Skeletal muscle tissue (tissue), 3 donors: ENCODE measurements at regions not wholly inside any gene's neighbourhood (a gene's known extent, or its start where the extent isn't known, plus 50 kb on each side); places are given as distances from the start of the nearest gene placed in this dataset.
"Not testable (repeated sequence)": the region's sequence is repeated elsewhere in the genome, so short reads cannot be mapped to it uniquely, and the experiment has no call there.

ENCODE experiments used
- H3K27ac ChIP-seq: one replicate; pipeline ENCODE4 v1.7.0; 2013; ENCODE audit warnings: mild to moderate bottlenecking, low read depth, low read length, inconsistent platforms
- H3K27me3 ChIP-seq, 3 donors: one replicate each; pipeline ENCODE4 v1.7.0; 2013; ENCODE audit warnings: low read length in 3 of 3; ENCODE audit not compliant: control insufficient read depth in 3 of 3, insufficient read depth in 3 of 3
- H3K36me3 ChIP-seq, 3 donors: one replicate each; pipeline ENCODE4 v1.7.0; 2013; ENCODE audit warnings: low read length in 3 of 3; ENCODE audit not compliant: control insufficient read depth in 3 of 3, insufficient read depth in 3 of 3
- H3K4me1 ChIP-seq, 3 donors: one replicate each; pipeline ENCODE4 v1.7.0; 2013; ENCODE audit warnings: low read length in 3 of 3, mild to moderate bottlenecking in 3 of 3; ENCODE audit not compliant: control insufficient read depth in 3 of 3, insufficient read depth in 3 of 3
- H3K4me3 ChIP-seq, 3 donors: one replicate each; pipeline ENCODE4 v1.7.0; 2013; ENCODE audit warnings: low read length in 3 of 3
- H3K9ac ChIP-seq, 3 donors: one replicate each; pipeline ENCODE4 v1.7.0; 2013; ENCODE audit warnings: low read length in 3 of 3, mild to moderate bottlenecking in 3 of 3, moderate library complexity in 2 of 3, low read depth in 1 of 3
- H3K9me3 ChIP-seq, 3 donors: one replicate each; pipeline ENCODE4 v1.7.0; 2013; ENCODE audit warnings: low read length in 3 of 3; ENCODE audit not compliant: control insufficient read depth in 3 of 3
- donor health status: Osteomylitis.

DNA sequence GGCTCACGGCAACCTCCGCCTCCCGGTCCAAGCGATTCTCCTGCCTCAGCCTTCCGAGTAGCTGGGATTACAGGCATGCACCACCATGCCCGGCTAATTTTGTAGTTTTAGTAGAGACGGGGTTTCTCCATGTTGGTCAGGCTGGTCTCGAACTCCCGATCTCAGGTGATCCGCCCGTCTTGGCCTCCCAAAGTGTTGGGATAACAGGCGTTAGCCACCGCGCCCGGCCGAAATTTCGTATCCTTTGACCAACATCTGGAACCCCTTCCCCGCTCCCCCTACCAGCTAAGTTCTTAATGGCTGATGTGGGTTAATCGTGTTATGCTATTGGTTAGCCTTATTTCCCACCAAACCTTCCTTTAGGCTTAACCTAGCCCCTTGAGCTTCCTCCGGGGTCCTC lies 113.6 kb downstream of the KLF13 start:
- peak overlapping the region; percentile 55 to 72 (median 71) for H3K4me3 ChIP-seq
- H3K9ac ChIP-seq, result peak overlapping the region; percentile 70 to 82 (median 71)
- H3K9me3 ChIP-seq, result not testable (repeated sequence)

GRCh38 chr15:31440754-31441311 lies 114.2 kb downstream of the KLF13 start:
- H3K27ac ChIP-seq, result peak overlapping the region; percentile 25
- H3K4me1 ChIP-seq, result peaks cover 3 to 13% (median 9%) of the 10 kb centered on the region in 3 donors
- H3K27me3 ChIP-seq, result no peaks in the 10 kb centered on the region
- H3K9me3 ChIP-seq, result no peaks in the 10 kb centered on the region
- peak overlapping the region; percentile 70 to 82 (median 76) for H3K9ac ChIP-seq
- no peaks in the 10 kb centered on the region for H3K36me3 ChIP-seq
- H3K4me3 ChIP-seq, result peak overlapping the region; percentile 59 to 72 (median 71)

More for the DNA sequence above, 113.6 kb downstream of the KLF13 start:
- H3K27me3 ChIP-seq, H3K36me3 ChIP-seq, H3K27ac ChIP-seq: not testable (repeated sequence)
- H3K4me1 ChIP-seq, result peaks cover 7 to 18% (median 15%) of the 10 kb centered on the region in 3 donors

DNA sequence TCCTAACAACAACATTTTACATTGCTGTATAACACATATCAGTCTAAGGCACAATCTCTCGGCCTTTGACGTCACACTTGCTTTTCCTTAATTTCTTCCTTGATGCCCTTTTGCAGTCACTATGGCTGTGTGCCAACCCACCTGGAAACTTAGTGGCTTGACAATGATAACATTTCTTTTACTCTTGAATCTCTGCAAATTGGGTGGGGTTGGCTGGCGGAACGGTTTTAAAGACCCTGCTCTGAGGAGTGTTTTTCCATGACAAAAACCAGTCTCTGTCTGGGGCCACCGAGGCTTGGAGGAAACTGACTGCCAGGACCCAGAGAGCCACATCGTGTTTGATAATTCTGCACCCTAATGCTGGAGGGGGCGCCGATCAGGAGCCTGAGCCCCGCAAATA lies 115.6 kb downstream of the KLF13 start:
- no peaks in the 10 kb centered on the region for H3K9me3 ChIP-seq
- H3K4me3 ChIP-seq, result no peak overlapping the region
- H3K36me3 ChIP-seq, result no peaks in the 10 kb centered on the region
- H3K27me3 ChIP-seq, result no peaks in the 10 kb centered on the region
- peaks cover 3 to 11% (median 8%) of the 10 kb centered on the region in 3 donors for H3K4me1 ChIP-seq
- H3K9ac ChIP-seq, result no peak overlapping the region
- peak overlapping the region; percentile 32 for H3K27ac ChIP-seq

DNA sequence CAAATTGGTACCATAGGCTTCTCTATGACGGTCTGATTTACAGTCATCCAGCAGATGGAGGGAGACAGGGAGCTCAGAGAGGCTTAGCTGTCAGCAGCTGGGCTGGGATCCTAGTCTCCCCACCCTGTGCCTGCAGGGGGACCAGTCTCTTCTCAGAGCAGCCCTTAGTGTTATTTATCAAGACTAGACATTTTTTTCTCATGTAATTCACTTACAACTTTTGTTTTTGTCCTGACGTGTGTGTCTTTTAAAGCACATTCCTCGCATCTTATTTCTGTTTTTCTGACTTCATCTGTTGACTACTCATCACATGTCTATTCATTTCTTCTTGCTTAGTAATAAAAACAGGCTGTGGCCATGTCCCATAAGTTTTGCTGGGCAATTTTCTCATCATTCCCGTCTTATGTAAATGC lies 116.1 kb downstream of the KLF13 start:
- H3K9ac ChIP-seq, result no peak overlapping the region

DNA sequence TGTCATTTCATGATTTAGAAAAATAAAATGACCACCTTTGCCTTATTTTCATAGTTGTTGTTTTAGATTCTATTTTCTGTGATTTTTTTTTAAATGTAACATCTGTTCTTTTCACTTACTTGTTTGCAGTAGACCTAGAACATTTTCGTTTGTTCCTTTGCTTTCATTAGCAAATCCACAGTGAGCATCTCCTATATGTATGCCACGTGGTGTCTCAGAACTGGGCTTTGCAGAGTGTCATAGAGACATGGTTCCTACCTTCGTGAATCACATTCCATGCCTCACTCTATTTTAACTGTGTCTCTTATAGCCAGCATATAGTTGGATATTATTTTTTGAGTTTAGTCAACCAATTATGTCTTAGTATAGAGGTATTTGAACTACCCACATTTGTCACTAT lies 118.2 kb downstream of the KLF13 start:
- Histone ChIP-seq H3K4me1 (peaks cover 3 to 9% (median 8%) of the 10 kb centered on the region in 3 donors), H3K27me3 (no peaks in the 10 kb centered on the region), H3K27ac (no peak overlapping the region), H3K36me3 (no peaks in the 10 kb centered on the region), H3K9ac (no peak overlapping the region), H3K4me3 (no peak overlapping the region), H3K9me3 (no peaks in the 10 kb centered on the region)

More for the DNA sequence above, 116.1 kb downstream of the KLF13 start:
- peaks cover 3 to 11% (median 8%) of the 10 kb centered on the region in 3 donors for H3K4me1 ChIP-seq
- no peak overlapping the region for H3K4me3 ChIP-seq
- no peaks in the 10 kb centered on the region for H3K27me3 ChIP-seq
- no peaks in the 10 kb centered on the region for H3K36me3 ChIP-seq
- H3K9me3 ChIP-seq, result no peaks in the 10 kb centered on the region
- H3K27ac ChIP-seq, result peak overlapping the region; percentile 32

- Histone ChIP-seq H3K9me3 (no peaks in the 10 kb centered on the region), H3K27me3 (no peaks in the 10 kb centered on the region), H3K4me3 (no peak overlapping the region), H3K36me3 (no peaks in the 10 kb centered on the region), H3K27ac (no peak overlapping the region), H3K4me1 (peaks cover 0 to 4% (median 3%) of the 10 kb centered on the region in 3 donors), H3K9ac (no peak overlapping the region)
Measured at GRCh38 chr15:31446546-31446945, 119.9 kb downstream of the KLF13 start.

DNA sequence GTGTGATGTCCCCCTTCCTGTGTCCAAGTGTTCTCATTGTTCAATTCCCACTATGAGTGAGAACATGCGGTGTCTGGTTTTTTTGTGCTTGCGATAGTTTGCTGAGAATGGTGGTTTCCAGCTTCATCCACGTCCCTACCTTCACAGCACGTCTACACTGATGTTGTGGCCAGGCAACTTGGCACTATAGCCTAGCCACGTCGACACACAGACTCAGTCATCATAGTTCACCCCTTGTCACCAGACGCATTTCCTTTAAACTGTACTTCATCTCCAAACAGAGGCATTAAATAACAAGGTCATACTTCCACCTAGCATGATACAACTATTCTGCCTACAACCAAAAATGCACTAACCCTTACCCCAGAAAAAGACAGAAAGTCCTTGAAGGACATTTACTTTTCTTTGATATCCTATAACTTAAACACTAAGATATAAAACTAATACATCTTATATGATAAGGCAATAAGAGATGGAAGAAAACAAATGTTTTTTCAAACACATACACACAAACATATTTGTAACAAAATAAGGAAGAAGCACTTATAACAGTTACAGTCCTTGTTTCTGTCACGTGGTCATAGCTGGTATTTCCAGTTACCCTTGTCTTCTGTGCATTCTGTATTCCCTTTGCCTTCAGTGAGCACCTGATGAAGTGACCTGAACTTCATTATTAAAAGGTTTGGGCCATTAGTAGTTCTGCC lies 121.4 kb downstream of the KLF13 start:
- H3K9ac ChIP-seq, result no peak overlapping the region
- H3K4me3 ChIP-seq, result no peak overlapping the region
- H3K27ac ChIP-seq, result no peak overlapping the region
- H3K4me1 ChIP-seq, result peaks cover 0 to 4% (median 2%) of the 10 kb centered on the region in 3 donors
- no peaks in the 10 kb centered on the region for H3K27me3 ChIP-seq
- no peaks in the 10 kb centered on the region for H3K9me3 ChIP-seq
- H3K36me3 ChIP-seq, result no peaks in the 10 kb centered on the region

DNA sequence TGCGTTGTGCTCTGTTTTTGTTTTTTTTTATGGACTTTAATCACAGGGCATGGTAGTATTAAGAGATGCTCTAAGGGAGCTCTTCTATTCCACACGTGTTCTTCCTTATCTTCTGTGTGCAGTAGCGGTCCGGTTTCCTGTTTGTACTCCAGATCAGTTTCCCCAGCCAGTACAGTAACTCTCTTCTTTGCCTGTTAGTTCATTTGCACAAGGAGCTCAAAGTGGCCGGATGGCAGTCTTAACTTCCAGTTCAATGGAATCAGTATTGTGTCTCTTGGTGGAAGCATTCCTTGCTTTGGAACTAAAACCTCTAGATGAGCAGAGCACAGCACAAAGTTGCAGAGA lies 122.0 kb downstream of the KLF13 start:
- H3K4me1 ChIP-seq, result peaks cover 0 to 5% (median 4%) of the 10 kb centered on the region in 3 donors
- no peaks in the 10 kb centered on the region for H3K27me3 ChIP-seq
- H3K4me3 ChIP-seq, result no peak overlapping the region
- H3K9me3 ChIP-seq, result no peaks in the 10 kb centered on the region
- no peak overlapping the region for H3K27ac ChIP-seq
- H3K36me3 ChIP-seq, result no peaks in the 10 kb centered on the region
- H3K9ac ChIP-seq, result no peak overlapping the region

- H3K9ac ChIP-seq, result no peak overlapping the region
- H3K4me1 ChIP-seq, result peaks cover 5 to 14% (median 13%) of the 10 kb centered on the region in 3 donors
- H3K9me3 ChIP-seq, result no peaks in the 10 kb centered on the region
- H3K27ac ChIP-seq, result no peak overlapping the region
- H3K27me3 ChIP-seq, result no peaks in the 10 kb centered on the region
- no peak overlapping the region for H3K4me3 ChIP-seq
- no peaks in the 10 kb centered on the region for H3K36me3 ChIP-seq
Measured at GRCh38 chr15:31452595-31453557, 126.2 kb downstream of the KLF13 start.
